ENCODE measurements at regions not wholly inside any gene's neighbourhood (a gene's known extent, or its start where the extent isn't known, plus 50 kb on each side); places are given as distances from the start of the nearest gene placed in this dataset.

DNA sequence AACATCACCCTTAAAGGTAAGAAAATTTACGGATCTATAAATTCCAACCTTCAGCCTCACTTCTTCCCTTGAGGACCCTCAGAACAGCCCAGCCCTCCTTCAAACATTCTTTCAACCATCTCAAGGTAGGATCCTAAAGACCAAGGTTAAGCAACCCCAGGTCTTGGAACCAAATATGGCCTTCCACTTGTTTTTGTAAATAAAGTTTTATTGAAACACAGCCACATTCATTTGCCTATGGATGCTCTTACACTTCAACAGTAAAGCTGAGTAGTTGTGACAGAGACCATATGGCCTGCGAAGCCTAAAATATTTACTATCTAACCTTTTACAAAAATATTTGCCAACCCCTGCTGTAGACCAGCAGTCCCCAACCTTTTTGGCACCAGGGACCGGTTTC, 70.4 kb upstream of the NTRK3 start:
- no peak for TF ChIP-seq EZH2phosphoT487 (IDR thresholded peaks at IDR 0.05)
- TF ChIP-seq EZH2 (IDR thresholded peaks at IDR 0.05) = no peak
